Hematopoietic multipotent progenitor cell (in vitro differentiated cells): ENCODE measurements at regions not wholly inside any gene's neighbourhood (a gene's known extent, or its start where the extent isn't known, plus 50 kb on each side); places are given as distances from the start of the nearest gene placed in this dataset.

ENCODE experiments used
- DNase-seq, 3 donors: peaks; one replicate each; pipeline ENCODE4 v3.0.0-alpha.2; 2011 to 2015; ENCODE audit warnings: low read depth in 2 of 3, low spot score in 2 of 3

- DNase-seq = no peak
These were observed 179.0 kb upstream of the RASGEF1B start for GRCh38 chr4:81650606-81651242.

- DNase-seq = peak in 2 of 3 donors; percentile 22 to 84
These were observed 177.0 kb upstream of the RASGEF1B start for GRCh38 chr4:81648576-81649275.

DNA sequence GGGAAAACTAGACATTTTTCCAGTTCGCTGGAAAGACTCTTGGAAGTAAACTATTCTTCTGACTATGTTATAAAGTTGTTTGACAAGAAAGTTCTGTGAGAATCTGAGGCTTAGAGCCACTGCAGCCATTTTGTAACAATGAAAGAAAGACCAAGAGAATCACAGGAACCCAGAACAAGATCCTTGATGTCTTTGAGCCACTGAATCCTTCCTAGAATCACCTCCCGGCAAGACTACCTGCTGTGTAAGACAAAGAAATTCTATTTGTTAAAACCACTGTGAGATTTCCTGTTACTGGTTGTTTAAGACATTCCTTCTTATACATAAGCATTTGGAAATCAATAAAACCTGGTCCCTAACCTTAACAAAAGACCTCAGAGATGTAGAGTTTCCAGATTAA, 175.7 kb upstream of the RASGEF1B start:
- no peak for DNase-seq

DNA sequence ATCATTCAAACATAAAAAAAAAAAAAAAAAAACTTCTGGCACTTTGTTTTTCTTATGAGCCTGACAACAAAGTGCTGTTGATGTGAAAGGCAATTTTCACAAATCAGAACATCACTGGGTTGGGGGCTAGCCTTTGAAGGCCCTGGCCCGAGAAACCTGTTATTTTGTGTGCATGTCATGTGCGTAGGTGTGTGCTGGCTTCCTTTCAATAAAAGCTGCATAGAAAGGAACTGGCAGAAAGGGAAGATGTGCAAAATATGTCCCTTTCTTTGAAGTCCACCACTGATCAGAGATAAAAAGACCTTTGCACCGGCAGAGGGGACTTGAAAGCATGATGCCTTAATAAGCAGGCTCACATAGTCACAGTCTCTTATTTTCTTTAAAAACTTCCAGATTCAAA, 170.8 kb upstream of the RASGEF1B start:
- DNase-seq = no peak

DNA sequence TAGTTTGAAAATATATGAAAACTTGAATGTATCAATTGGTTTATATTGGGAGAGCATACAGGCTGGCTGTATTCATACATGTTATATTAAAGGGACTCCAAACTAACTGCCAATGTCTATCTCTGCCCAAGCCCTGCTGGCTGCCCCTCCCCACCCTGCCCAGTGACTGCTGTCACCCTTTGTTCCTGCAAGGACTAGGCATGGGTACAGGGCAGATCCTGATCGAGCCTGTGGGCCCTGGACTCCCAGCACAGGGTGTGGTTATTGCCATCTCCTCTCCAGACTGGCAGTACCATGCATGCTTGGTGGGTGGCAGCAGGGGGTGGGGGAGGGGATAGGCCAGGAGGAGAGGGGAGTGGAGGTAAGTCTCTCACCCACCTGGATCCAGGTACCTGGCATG, 167.5 kb upstream of the RASGEF1B start:
- no peak for DNase-seq

DNA sequence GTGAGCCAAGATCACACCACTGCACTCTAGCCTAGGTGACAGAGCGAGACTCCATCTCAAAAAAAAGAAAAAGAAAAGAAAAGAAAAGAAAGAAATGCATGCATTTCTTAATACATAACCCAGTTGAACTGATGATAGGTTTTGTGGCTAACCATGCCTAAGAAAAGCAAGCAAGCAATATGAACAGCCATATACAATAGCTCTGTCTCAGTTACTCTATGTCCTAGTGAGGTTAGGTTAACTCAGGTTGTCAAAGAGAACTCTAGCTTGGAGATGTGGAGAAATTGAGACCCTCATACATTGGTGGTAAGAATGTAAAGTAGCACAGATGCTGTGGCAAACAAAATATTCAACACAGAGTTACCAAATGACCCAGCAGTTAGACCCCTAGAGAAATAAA, 167.0 kb upstream of the RASGEF1B start:
- DNase-seq = no peak

- DNase-seq = peak in 2 of 3 donors; percentile 29 to 62
These were observed 164.0 kb upstream of the RASGEF1B start for GRCh38 chr4:81635739-81636138.

DNA sequence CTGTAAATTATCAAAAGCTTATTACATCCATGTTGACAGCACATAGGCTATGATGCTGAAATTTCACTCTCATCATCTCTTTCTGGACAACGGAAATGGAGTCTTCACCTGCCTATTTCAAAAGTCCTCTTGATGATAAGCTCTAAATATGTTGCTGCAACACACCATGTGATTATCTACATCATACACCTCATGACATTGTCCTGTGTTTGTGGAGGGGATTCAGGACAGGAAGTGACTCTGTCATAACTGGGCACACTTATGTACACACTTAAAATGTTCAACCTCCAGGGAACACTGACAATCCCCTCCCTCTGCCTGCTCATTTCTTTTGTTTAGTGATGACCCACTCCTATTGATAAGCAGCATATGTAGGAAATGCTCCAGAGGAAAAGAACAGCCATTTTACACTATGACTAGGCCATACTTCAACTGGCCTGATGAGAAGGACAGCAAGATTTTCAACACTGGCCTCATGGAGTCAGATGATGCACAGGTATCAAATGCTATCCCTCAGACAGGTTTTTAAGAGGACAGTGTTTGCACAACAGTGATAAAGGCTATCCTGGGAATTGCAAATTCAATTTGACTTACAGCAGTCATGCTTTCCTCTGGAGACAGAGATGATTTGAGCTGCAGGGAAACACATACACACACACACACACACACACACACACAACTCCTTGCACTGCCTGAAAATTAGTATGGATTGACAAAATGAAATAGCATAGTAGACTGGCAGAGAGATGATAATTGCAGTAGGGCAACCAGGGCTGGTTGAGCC, 163.3 kb upstream of the RASGEF1B start:
- no peak for DNase-seq

DNA sequence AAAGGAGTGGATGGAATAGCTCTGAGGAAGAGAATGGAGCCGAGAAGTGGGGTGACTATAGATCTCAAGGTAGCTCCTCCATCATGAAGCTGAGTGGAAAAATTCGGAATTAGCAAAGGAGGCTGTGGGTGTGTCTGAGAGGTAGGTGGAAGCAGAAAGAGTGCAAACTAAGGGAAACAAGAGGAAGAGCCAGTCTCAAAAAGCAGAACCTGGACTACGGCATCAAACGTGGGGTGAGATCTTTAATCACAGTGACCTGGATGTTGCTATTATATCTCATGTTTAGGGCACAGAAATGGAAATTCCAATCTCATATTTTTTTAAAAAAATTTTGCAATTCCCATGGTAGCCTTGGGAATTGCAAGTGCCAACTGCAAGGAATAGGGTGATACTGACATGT, 162.5 kb upstream of the RASGEF1B start:
- no peak for DNase-seq

- DNase-seq = no peak
These were observed 161.0 kb upstream of the RASGEF1B start for GRCh38 chr4:81632581-81633299.

- DNase-seq = no peak
These were observed 160.3 kb upstream of the RASGEF1B start for GRCh38 chr4:81631958-81632441.

DNA sequence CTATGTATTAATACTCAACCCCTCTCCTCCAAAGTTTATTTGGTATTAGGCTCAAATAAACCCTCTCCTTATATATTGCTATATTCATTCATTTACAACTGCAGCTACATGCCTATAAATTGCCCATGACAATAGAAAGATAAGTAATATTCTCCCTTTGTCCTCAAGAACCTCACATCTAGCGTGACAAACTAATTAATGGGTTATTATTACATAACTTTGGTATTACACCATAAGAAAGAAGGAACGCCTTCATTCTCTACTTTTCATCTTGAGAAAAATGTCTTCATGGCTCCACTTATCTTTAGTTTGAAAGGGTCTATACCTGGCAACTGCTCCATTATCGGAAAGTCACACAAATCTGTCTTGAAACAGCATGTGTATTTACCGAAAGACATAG, 157.7 kb upstream of the RASGEF1B start:
- DNase-seq = no peak

GRCh38 chr4:81628489-81628888, 156.8 kb upstream of the RASGEF1B start:
- DNase-seq = no peak

DNA sequence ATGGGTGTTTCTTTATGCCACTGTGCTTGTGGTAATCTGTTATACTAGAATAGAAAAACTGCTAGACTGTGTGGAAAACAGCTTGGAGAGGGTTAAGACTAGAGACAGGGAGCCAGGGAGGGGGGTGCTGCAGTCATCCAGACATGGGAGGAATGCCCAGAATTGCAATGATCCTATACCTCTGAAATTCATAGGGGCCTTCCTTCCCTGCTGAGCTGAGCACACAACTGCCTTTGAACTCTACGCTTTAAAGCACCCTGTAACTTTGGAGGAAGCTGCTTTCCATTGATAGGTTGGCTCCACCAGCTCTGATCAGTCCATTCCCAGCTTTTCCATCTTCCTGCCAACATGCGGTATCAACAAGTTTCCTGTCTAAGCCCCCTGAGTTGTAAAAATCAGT, 155.9 kb upstream of the RASGEF1B start:
- DNase-seq = no peak

GRCh38 chr4:81626851-81627250, 155.1 kb upstream of the RASGEF1B start:
- no peak for DNase-seq

DNA sequence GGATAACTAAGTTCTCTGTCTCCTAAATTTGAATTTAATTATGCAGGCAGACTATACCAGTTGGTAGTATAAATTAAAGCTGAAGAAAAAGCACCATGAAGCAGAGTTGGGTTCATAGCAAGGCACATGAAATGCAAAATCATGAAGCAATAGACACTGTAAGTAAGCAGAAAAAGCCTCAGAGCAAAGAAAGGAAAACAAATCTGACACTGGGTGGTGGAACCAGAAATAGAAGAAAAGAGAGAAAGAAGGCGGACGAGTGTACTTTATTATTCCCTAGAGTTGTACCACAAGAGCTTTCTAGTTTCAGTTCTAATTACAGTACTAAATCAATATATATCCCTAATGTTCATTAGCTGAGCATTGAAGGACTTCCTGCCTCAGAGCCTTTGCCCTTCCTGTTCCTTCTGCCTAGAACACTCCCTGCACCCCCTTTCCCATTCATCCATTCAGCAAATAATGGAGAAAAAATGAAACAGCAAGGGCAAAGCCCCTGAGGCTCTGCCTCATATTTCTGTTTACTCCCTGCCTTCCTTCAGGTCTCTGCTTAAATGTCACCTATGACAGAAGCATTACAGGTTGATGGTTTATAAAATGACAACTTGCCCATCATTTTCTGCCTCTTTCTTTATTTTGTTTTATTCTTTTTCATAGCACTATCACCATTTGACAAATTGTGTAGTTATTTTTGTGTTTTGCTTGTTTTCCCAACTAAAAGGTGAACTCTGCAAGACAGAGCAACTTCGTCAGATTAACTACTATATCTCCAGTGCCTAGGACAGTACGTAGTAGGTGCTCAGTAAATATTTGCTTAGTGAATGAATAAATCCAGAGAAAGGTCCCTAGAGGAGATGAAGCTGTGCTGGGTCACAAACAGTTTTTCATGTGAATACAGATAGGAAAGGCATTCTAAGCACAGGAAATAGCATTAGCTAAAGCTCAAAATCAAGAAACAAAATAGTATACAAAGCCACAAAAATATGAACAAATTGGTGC, 154.0 kb upstream of the RASGEF1B start:
- DNase-seq = no peak

- no peak for DNase-seq
These were observed 151.7 kb upstream of the RASGEF1B start for GRCh38 chr4:81623434-81623833.

DNA sequence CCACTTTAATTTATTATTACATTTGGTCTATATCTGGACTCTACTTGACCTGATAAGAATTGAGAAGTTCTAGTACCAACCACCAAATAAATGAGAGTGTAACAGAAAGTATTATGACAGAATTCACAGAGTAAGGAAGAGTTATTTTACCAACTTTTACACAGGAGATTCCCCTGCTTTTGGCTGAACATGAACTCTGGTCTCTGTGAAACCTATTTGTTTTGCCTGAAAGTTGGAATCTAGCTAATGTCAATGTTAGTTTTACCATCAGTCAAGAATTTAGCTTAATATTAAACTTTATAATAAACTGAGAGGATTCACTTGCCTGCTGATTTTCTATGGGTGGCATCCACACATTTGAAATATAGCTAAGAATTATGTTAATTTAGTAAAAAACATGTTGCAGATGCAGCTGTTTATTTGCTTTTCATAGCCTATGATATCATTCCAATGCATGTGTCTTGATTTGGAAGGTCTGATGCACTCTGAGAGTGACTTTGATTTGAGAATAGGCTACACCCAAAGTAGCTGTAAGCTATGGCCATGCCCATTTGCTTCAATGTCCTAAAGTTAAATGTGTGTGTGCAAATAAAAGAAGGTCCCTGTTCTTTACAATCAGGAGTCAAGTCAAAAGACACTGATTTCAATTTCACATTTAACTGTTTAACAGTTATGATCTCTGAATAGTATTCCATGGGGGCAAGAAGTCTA, 150.9 kb upstream of the RASGEF1B start:
- no peak for DNase-seq

GRCh38 chr4:81622028-81622427, 150.3 kb upstream of the RASGEF1B start:
- no peak for DNase-seq
